ENCODE measurements at regions not wholly inside any gene's neighbourhood (a gene's known extent, or its start where the extent isn't known, plus 50 kb on each side); places are given as distances from the start of the nearest gene placed in this dataset.
"Not testable (repeated sequence)": the region's sequence is repeated elsewhere in the genome, so short reads cannot be mapped to it uniquely, and the experiment has no call there.

DNA sequence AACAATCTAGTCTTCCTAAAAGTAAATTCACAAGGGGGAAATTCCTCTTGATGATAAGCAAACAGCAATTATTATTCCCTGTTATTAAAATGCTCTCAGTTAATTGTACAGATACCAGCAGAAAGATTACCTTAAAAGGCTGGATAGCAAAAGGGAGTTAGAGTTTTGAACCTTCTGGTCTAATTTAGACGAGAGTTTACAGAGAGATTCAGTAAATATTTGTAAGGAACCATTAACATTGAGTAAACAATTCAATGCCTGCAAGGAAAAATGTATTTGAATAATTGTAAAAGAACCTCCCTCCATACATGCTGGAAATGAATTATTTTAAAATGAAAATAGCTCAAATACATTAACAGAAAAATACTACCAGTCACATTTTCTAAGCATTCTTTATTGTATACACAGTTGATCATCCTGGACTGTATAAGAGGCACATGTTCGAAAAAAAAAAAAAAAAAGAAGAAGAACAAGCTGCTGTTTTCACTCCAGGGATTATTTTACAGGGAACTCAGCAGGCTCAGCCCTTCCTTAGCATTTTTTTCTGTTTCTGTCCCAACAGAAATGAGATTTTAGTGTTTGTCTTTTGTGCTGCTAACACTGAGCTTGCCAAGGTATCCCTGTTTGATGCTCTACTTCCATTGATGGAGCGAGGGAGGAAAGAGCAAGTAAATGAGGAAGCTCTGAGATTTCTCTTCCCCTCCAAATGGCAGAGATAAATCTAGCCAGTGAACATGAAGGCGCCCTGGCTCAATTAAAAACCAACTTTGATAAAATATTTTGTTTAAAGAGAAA lies 141.1 kb downstream of the ENC1 start:
- Mint-ChIP-seq H3K27ac (no peak overlapping the region), H3K36me3 (ENCODE audit: low read depth) (no peaks in the 10 kb centered on the region), H3K4me3 (no peak overlapping the region), H3K9me3 (no peaks in the 10 kb centered on the region), H3K4me1 (ENCODE audit: low read depth) (no peaks in the 10 kb centered on the region), H3K27me3 (ENCODE audit: low read depth) (peaks cover 5% of the 10 kb centered on the region)

DNA sequence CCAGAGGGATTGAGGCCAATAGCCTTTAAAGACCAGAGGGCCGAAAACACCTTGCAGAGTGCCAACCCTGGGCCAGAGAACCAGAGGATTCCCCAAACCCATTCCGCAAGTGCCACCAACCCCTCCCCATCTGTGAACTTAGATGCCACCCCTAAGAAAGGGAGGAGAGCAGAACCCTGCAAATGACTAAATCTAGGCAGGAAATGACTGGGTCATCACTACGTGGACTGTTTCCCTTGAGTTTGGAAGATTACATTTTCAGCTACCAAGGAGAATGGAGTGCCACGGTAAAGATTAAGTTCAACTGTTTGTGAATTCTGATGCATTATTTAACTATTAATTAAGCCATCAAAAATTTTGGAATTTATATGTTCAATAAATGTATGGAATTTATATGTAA lies 142.8 kb downstream of the ENC1 start:
- H3K27ac Mint-ChIP-seq = no peak overlapping the region
- no peaks in the 10 kb centered on the region for H3K9me3 Mint-ChIP-seq
- peaks cover 13% of the 10 kb centered on the region for H3K27me3 Mint-ChIP-seq (ENCODE audit: low read depth)
- H3K4me3 Mint-ChIP-seq = no peak overlapping the region
- no peaks in the 10 kb centered on the region for H3K4me1 Mint-ChIP-seq (ENCODE audit: low read depth)
- no peaks in the 10 kb centered on the region for H3K36me3 Mint-ChIP-seq (ENCODE audit: low read depth)

DNA sequence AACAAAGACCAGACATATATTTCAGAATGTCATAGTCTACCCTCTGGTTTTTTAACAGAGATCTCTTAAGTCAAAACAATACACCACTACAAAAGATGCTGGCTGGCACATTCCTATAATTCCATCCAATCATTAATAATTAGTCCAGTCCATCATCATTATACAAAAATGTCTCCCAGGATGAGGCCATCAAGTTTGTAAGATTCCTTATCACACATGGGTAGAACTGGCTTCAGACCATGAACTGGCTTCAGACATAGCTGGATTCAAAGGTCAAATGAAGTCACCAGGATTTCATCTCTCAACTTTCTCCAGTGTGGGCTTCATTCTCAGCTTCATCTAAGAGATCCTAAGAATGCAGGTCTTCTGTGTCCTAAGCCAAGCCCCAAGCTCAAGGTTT lies 147.1 kb downstream of the ENC1 start:
- no peaks in the 10 kb centered on the region for H3K9me3 Mint-ChIP-seq
- no peaks in the 10 kb centered on the region for H3K36me3 Mint-ChIP-seq (ENCODE audit: low read depth)
- H3K27me3 Mint-ChIP-seq (ENCODE audit: low read depth) = peaks cover 16% of the 10 kb centered on the region
- H3K4me3 Mint-ChIP-seq = no peak overlapping the region
- H3K4me1 Mint-ChIP-seq (ENCODE audit: low read depth) = no peaks in the 10 kb centered on the region
- H3K27ac Mint-ChIP-seq = no peak overlapping the region

DNA sequence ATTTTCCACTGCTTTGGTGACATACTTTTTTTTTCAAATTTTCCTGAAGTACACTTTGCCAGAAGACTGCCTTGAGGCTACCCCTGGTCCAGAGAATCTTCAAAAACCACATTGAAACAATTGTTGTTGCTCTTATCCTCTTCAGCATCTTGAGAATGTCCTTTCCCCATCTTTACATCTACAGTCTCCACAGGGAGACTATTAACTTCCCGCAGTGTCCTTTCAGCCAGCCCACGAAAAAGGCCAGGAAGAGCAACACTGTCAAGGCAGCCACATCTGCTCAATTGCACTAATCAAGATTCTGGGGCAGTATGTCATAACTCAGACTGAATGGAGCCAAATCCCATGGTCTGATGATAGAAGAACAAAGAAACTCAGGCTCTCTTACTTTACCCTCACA lies 148.3 kb downstream of the ENC1 start:
- no peaks in the 10 kb centered on the region for H3K4me1 Mint-ChIP-seq (ENCODE audit: low read depth)
- H3K36me3 Mint-ChIP-seq (ENCODE audit: low read depth) = no peaks in the 10 kb centered on the region
- H3K27me3 Mint-ChIP-seq (ENCODE audit: low read depth) = peaks cover 18% of the 10 kb centered on the region
- H3K27ac Mint-ChIP-seq = no peak overlapping the region
- no peak overlapping the region for H3K4me3 Mint-ChIP-seq
- no peaks in the 10 kb centered on the region for H3K9me3 Mint-ChIP-seq

DNA sequence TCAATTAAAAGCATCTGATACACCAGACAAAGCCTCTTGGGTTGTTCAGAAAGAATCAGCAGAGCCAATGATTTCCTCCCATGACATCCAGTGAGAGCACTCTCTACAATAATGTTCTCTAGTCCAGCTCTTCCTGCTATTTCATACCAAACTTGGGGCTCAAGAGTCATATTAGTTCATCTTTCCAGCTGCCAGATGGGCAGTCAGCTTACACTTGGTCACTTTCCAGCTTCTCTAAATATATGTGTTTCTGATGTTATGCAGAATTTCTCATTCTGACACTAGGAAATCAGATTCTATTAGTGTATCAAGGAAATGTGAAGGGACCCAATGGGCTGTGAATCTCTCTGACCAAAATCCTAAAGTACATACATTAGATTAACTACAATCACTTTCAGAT lies 148.9 kb downstream of the ENC1 start:
- H3K27me3 Mint-ChIP-seq (ENCODE audit: low read depth) = peaks cover 18% of the 10 kb centered on the region
- no peak overlapping the region for H3K27ac Mint-ChIP-seq
- H3K4me3 Mint-ChIP-seq = no peak overlapping the region
- no peaks in the 10 kb centered on the region for H3K9me3 Mint-ChIP-seq
- no peaks in the 10 kb centered on the region for H3K36me3 Mint-ChIP-seq (ENCODE audit: low read depth)
- no peaks in the 10 kb centered on the region for H3K4me1 Mint-ChIP-seq (ENCODE audit: low read depth)

DNA sequence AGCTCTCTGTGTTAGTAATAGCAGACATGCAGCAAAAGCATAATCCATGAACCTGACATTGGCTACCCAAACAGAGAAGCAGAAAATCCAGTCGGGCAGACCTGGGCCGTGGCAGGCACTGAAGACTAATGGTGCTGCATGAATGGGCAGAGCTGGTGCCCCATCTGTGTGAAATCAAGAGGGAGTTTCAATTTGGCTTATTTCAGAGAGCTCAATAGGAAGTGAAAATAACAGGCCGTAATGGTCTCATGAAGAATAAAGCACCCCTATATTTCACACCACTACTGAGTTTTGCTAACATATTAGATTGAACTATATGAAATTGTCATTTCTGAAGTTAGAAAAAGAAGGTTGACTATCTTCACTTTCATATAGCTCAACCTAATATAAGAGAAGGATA lies 149.7 kb downstream of the ENC1 start:
- Mint-ChIP-seq H3K4me3 (no peak overlapping the region), H3K27ac (no peak overlapping the region), H3K27me3 (ENCODE audit: low read depth) (peaks cover 18% of the 10 kb centered on the region), H3K36me3 (ENCODE audit: low read depth) (no peaks in the 10 kb centered on the region), H3K9me3 (no peaks in the 10 kb centered on the region), H3K4me1 (ENCODE audit: low read depth) (no peaks in the 10 kb centered on the region)

DNA sequence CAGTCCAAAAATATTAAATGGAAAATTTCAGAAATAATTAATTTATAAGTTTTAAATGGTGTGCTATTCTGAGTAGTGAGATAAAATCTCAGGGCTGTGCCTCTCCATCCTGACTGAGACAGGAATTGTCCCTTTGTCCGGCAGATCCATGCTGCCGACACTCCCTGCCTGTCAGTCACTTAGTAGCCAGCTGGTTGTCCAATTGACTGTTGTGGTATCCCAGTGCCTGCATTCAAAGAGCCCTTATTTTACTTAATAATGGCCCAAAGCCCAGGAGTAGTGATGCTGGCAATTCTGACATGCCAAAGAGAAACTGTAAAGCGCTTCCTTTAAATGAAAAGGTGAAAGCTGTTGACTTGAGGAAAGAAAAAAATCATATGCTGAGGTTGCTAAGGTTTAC lies 157.5 kb downstream of the ENC1 start:
- Mint-ChIP-seq H3K27ac (no peak overlapping the region), H3K9me3 (no peaks in the 10 kb centered on the region), H3K4me1 (ENCODE audit: low read depth) (no peaks in the 10 kb centered on the region), H3K4me3 (no peak overlapping the region), H3K36me3 (ENCODE audit: low read depth) (no peaks in the 10 kb centered on the region), H3K27me3 (ENCODE audit: low read depth) (no peaks in the 10 kb centered on the region)

DNA sequence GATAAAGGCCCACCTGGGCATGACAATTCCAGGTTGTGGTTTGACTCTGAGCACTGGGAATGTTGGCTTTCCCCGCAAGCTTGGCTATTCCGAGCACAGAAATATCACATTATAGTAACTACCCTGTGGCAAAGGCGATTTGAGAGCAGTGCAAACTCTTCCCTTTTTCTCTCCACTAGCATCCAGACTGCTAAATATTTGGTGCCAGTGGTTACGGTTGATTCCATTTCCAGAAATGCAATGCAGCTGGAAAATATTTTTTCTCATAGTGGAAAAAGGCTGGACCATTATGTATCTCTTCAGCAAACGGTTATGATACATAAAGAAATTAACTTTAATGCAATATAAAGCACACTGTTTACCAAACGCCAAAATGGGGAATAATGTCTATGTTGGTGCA lies 158.0 kb downstream of the ENC1 start:
- Mint-ChIP-seq H3K4me3 (no peak overlapping the region), H3K27me3 (ENCODE audit: low read depth) (no peaks in the 10 kb centered on the region), H3K36me3 (ENCODE audit: low read depth) (no peaks in the 10 kb centered on the region), H3K9me3 (no peaks in the 10 kb centered on the region), H3K4me1 (ENCODE audit: low read depth) (no peaks in the 10 kb centered on the region), H3K27ac (no peak overlapping the region)

DNA sequence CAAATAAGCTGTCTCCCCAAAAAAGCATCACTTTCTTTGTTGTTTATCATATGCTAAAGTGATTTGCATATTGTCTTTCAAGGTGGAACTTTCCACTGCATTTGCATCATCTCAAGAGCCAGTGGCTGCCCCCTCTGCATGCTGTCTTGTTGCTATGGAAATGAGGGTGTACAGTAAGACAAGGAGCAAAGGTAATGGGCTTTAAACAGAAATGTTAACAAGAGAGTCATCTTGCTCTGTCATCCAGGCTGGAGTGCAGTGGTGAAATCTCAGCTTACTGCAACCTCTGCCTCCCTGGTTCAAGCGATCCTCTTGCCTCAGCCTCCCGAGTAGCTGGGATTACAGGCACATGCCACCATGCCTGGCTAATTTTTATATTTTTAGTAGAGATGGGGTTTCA lies 159.2 kb downstream of the ENC1 start:
- not testable (repeated sequence) for H3K4me1 Mint-ChIP-seq (ENCODE audit: low read depth); H3K27me3 Mint-ChIP-seq (ENCODE audit: low read depth); H3K4me3 Mint-ChIP-seq; H3K36me3 Mint-ChIP-seq (ENCODE audit: low read depth); H3K27ac Mint-ChIP-seq; H3K9me3 Mint-ChIP-seq

DNA sequence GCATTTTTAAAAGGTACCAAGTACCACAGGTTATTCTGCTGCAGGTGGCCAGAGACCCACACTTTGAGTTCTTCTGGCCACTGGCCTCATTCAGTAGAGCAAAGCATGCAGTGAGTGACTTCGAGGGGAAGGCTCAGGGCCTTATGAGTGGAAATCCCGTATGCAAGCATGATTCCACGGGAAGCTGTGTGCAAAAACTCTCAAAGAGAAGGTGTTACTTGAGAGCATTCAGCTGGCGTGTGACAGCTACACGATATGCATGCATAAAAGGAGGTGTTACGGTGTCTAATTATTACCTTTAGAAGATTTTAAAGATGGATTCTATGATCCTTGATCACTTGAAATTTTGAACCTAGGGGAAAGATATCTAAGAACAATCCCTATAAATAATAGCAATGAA lies 160.3 kb downstream of the ENC1 start:
- H3K27ac Mint-ChIP-seq = no peak overlapping the region
- no peak overlapping the region for H3K4me3 Mint-ChIP-seq
- peaks cover 5% of the 10 kb centered on the region for H3K27me3 Mint-ChIP-seq (ENCODE audit: low read depth)
- H3K36me3 Mint-ChIP-seq (ENCODE audit: low read depth) = no peaks in the 10 kb centered on the region
- H3K4me1 Mint-ChIP-seq (ENCODE audit: low read depth) = no peaks in the 10 kb centered on the region
- H3K9me3 Mint-ChIP-seq = no peaks in the 10 kb centered on the region

DNA sequence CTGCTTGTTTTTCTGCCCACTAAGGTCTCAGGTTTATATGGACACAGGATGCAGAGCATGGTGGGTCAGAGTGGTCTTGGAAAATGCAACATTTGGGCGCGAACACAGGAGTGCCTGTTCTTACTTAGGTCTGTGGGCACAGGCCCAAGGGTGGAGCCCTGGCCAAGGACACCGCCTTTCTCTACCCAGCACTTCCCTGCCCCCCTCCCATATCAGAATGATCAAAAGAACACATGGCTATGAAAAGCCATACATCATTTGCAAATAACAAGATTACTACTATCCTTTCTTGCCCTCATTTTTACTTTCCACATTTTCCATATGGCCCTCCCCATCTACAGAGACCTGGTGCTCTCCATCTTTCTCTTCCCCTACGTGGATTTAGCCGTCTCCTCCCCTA lies 162.2 kb downstream of the ENC1 start:
- Mint-ChIP-seq H3K4me1 (ENCODE audit: low read depth) (no peaks in the 10 kb centered on the region), H3K36me3 (ENCODE audit: low read depth) (no peaks in the 10 kb centered on the region), H3K27ac (no peak overlapping the region), H3K9me3 (no peaks in the 10 kb centered on the region), H3K27me3 (ENCODE audit: low read depth) (peaks cover 5% of the 10 kb centered on the region), H3K4me3 (no peak overlapping the region)

DNA sequence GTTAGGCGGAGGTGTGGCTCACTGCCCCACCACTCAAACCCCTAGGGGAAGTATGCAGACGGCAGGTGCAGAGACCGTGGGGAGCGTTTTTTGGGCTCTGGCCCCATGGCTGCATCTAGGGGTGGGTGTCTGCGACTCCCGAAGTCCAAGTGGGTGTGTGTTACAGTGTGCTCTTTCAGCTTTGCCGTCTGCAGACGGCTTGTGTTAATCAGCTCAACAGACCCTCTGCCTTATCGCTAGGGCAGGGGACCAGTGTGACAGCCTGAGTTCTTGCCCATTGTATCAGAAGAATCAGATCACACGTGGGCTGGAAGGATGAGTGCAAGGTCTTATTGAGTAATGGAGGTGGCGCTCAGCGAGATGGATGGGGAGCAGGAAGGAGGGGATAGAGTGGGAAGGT lies 162.8 kb downstream of the ENC1 start:
- Mint-ChIP-seq H3K9me3 (no peaks in the 10 kb centered on the region), H3K4me1 (ENCODE audit: low read depth) (no peaks in the 10 kb centered on the region)

DNA sequence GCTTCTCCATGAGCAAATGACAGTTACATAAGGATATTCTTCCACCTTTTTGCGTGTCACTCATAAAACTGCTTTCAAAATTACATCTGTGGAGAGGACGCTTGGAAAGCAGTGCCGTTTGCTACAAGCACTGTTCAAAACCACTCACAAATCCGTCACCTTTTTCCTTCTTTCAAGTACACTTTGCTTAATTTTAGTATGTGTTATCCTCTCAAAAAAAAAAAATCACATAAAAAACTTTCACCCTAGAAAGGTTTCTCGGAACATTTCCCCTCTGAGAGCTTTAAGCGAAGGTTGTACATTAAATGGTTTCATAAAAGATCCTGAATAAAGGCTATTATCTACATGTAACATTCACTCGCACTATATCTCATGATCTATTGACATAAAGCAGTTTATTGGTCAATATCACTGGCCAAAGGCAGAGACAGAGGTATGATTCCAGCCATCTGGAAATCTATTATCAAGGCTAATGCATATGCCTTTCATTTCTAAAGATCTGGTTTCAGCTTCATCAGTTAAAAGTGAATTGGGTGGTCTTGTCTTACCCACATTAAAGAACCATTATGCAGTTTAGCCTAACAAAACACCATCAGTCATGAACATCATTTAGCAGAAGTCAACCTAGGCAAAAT lies 163.6 kb downstream of the ENC1 start:
- Mint-ChIP-seq H3K4me3 (no peak overlapping the region), H3K27ac (no peak overlapping the region), H3K9me3 (no peaks in the 10 kb centered on the region), H3K4me1 (ENCODE audit: low read depth) (no peaks in the 10 kb centered on the region), H3K27me3 (ENCODE audit: low read depth) (peaks cover 5% of the 10 kb centered on the region), H3K36me3 (ENCODE audit: low read depth) (no peaks in the 10 kb centered on the region)

More for the DNA sequence above, 162.8 kb downstream of the ENC1 start:
- Mint-ChIP-seq H3K36me3 (ENCODE audit: low read depth) (no peaks in the 10 kb centered on the region), H3K27me3 (ENCODE audit: low read depth) (peaks cover 5% of the 10 kb centered on the region), H3K4me3 (no peak overlapping the region), H3K27ac (no peak overlapping the region)

DNA sequence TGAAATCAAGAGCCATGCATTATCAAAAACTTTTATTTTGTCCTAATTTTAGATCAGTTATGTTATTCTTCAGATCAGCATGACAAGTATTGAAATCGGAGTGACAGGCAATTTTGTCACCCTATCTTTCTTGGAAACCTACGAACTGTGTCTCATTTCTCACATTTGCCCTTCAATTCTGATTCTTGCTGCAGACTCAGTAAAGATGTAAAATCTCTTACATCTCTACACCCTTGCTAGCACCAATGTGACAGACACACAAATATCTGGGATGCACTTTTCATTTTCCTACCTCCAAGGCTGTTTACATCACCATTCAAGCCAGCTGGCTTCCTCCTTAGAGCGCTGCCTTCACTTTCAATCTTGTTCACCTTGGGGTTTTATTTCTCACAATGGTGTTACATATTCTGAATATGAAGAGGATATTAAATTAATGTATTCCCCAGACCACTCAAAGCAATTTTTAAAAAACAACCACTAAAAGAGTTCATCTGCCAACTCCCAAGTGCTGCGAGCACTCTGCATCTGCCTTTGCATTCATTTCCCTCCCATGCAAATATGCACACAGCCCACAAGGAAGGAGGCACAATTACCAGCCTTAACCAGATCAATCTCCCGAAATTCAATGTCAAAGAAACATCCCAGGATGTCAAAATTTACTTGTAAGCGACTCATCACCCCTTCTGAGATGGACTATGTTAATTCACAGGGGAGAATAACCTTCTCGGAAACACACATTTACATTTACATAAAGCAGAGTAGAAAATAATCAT lies 164.3 kb downstream of the ENC1 start:
- H3K27ac Mint-ChIP-seq = no peak overlapping the region
- H3K9me3 Mint-ChIP-seq = no peaks in the 10 kb centered on the region
- peaks cover 5% of the 10 kb centered on the region for H3K27me3 Mint-ChIP-seq (ENCODE audit: low read depth)
- H3K36me3 Mint-ChIP-seq (ENCODE audit: low read depth) = no peaks in the 10 kb centered on the region
- H3K4me1 Mint-ChIP-seq (ENCODE audit: low read depth) = no peaks in the 10 kb centered on the region
- no peak overlapping the region for H3K4me3 Mint-ChIP-seq

DNA sequence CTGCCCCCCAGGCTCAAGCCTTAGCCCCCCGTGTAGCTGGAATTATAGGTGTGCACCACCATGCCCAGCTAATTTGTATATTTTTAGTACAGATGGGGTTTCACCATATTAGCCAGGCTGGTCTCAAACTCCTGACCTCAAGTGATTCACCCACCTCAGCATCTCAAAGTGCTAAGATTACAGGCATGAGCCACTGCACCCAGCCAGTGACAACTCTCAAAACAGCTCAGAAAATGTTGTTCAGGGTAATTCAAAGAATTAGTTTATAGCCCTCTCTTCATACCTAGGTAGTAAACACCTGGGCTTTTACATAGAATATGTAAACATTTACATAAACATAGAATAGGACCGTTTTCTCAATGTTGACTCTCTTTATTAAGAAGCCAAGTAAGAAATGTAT lies 168.7 kb downstream of the ENC1 start:
- Mint-ChIP-seq H3K9me3 (no peaks in the 10 kb centered on the region), H3K27ac (no peak overlapping the region), H3K36me3 (ENCODE audit: low read depth) (no peaks in the 10 kb centered on the region), H3K4me1 (ENCODE audit: low read depth) (no peaks in the 10 kb centered on the region), H3K4me3 (no peak overlapping the region), H3K27me3 (ENCODE audit: low read depth) (peaks cover 12% of the 10 kb centered on the region)
